ENCODE measurements at regions not wholly inside any gene's neighbourhood (a gene's known extent, or its start where the extent isn't known, plus 50 kb on each side); places are given as distances from the start of the nearest gene placed in this dataset.

- no peaks in the 10 kb centered on the region for H3K36me3 ChIP-seq (ENCODE audit: insufficient read depth, low read length)
- H3K4me3 ChIP-seq (ENCODE audit: low read length), result no peak overlapping the region
- no peaks in the 10 kb centered on the region for H3K79me2 ChIP-seq (replicated peaks; ENCODE audit: insufficient read depth, low read length)
- no peaks in the 10 kb centered on the region for H3K9me2 ChIP-seq (ENCODE audit: insufficient read depth, low read length)
- H3K9me3 ChIP-seq (ENCODE audit: low read length), result no peaks in the 10 kb centered on the region
- TF ChIP-seq REST (IDR thresholded peaks at IDR 0.05; ENCODE audit: borderline replicate concordance), result no peak
- no peak for TF ChIP-seq EP300 (conservative IDR thresholded peaks at IDR 0.05; ENCODE audit: poor library complexity, severe bottlenecking)
- TF ChIP-seq CTCF (IDR thresholded peaks at IDR 0.05; ENCODE audit: poor library complexity, severe bottlenecking), result no peak
- no peak for TF ChIP-seq MXI1 (conservative IDR thresholded peaks at IDR 0.05; ENCODE audit: poor library complexity, severe bottlenecking)
- TF ChIP-seq RAD21 (conservative IDR thresholded peaks at IDR 0.05), result no peak
- no peak for TF ChIP-seq EZH2 (IDR thresholded peaks at IDR 0.05; ENCODE audit: borderline replicate concordance, insufficient read depth, low read length, poor library complexity, severe bottlenecking)
- TF ChIP-seq SMC3 (conservative IDR thresholded peaks at IDR 0.05; ENCODE audit: poor library complexity), result no peak
- TF ChIP-seq TAF1 (IDR thresholded peaks at IDR 0.05; ENCODE audit: low read depth), result no peak
- no peak for TF ChIP-seq POLR2AphosphoS5 (IDR thresholded peaks at IDR 0.05)
- H3K9ac ChIP-seq (ENCODE audit: low read length), result no peak overlapping the region
- H4K20me1 ChIP-seq (ENCODE audit: insufficient read depth), result no peaks in the 10 kb centered on the region
- H3K27ac ChIP-seq (ENCODE audit: low read length), result no peak overlapping the region
- no peaks in the 10 kb centered on the region for H3F3A ChIP-seq (ENCODE audit: insufficient read depth, low read length, poor library complexity, severe bottlenecking)
- H2AFZ ChIP-seq (ENCODE audit: low read depth, low read length), result no peak overlapping the region
- H3K27me3 ChIP-seq (ENCODE audit: insufficient read depth, low read depth, low read length), result no peaks in the 10 kb centered on the region
- H3K4me2 ChIP-seq (ENCODE audit: low read length), result no peak overlapping the region
Observed at GRCh38 chr3:178002113-178002512, 534.1 kb upstream of the KCNMB2 start.

- TF ChIP-seq EP300 (conservative IDR thresholded peaks at IDR 0.05; ENCODE audit: poor library complexity, severe bottlenecking) (no peak), REST (IDR thresholded peaks at IDR 0.05; ENCODE audit: borderline replicate concordance) (no peak), SMC3 (conservative IDR thresholded peaks at IDR 0.05; ENCODE audit: poor library complexity) (no peak), CTCF (IDR thresholded peaks at IDR 0.05; ENCODE audit: poor library complexity, severe bottlenecking) (no peak), EZH2 (IDR thresholded peaks at IDR 0.05; ENCODE audit: borderline replicate concordance, insufficient read depth, low read length, poor library complexity, severe bottlenecking) (no peak), TAF1 (IDR thresholded peaks at IDR 0.05; ENCODE audit: low read depth) (no peak), RAD21 (conservative IDR thresholded peaks at IDR 0.05) (no peak), POLR2AphosphoS5 (IDR thresholded peaks at IDR 0.05) (no peak), MXI1 (conservative IDR thresholded peaks at IDR 0.05; ENCODE audit: poor library complexity, severe bottlenecking) (no peak)
- Histone ChIP-seq H3K9ac (ENCODE audit: low read length) (no peak overlapping the region), H4K20me1 (ENCODE audit: insufficient read depth) (no peaks in the 10 kb centered on the region), H3K4me3 (ENCODE audit: low read length) (no peak overlapping the region), H3F3A (ENCODE audit: insufficient read depth, low read length, poor library complexity, severe bottlenecking) (no peaks in the 10 kb centered on the region), H3K36me3 (ENCODE audit: insufficient read depth, low read length) (no peaks in the 10 kb centered on the region), H3K4me2 (ENCODE audit: low read length) (no peak overlapping the region), H3K79me2 (replicated peaks; ENCODE audit: insufficient read depth, low read length) (no peaks in the 10 kb centered on the region), H3K27me3 (ENCODE audit: insufficient read depth, low read depth, low read length) (no peaks in the 10 kb centered on the region), H3K9me3 (ENCODE audit: low read length) (no peaks in the 10 kb centered on the region), H2AFZ (ENCODE audit: low read depth, low read length) (no peak overlapping the region), H3K27ac (ENCODE audit: low read length) (no peak overlapping the region), H3K9me2 (ENCODE audit: insufficient read depth, low read length) (no peaks in the 10 kb centered on the region)
Observed at GRCh38 chr3:178003756-178004155, 532.5 kb upstream of the KCNMB2 start.

Measured in neural cell (in vitro differentiated cells).